ENCODE measurements at regions not wholly inside any gene's neighbourhood (a gene's known extent, or its start where the extent isn't known, plus 50 kb on each side); places are given as distances from the start of the nearest gene placed in this dataset.

DNA sequence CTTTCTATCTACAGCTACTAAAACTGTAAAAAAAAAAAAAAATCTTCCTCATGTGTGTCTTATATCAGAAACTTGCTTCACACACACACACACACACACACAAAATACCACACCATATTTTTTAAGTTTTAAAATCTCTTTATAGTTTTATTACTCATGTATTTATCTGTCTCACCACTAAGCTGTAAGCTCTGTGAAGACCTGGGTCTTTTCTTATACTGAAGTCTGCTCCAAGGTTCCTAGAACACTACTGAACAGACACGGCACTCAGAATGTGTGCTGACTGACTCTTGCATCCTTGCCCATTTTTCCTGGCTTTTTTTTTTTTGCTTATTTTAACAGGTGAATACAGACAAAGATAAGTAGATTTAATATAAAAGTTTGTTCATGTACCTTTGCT lies 135.6 kb upstream of the CXXC4 start:
- Histone ChIP-seq H3K9ac (no peak overlapping the region), H3K27ac (no peak overlapping the region), H3K27me3 (ENCODE audit: insufficient read depth, low read depth) (no peaks in the 10 kb centered on the region), H2AFZ (ENCODE audit: low read depth) (no peak overlapping the region), H3K4me1 (ENCODE audit: low read depth, poor library complexity, severe bottlenecking) (no peaks in the 10 kb centered on the region), H3K79me2 (ENCODE audit: insufficient read depth, low read depth) (no peaks in the 10 kb centered on the region), H3K4me2 (no peak overlapping the region), H3K36me3 (ENCODE audit: insufficient read depth) (no peaks in the 10 kb centered on the region), H3K4me3 (IDR thresholded peaks at IDR 0.05; ENCODE audit: insufficient read depth, low read depth, low read length) (no peak overlapping the region), H4K20me1 (ENCODE audit: insufficient read depth) (no peaks in the 10 kb centered on the region)
- TF ChIP-seq CTCF (conservative IDR thresholded peaks at IDR 0.05; ENCODE audit: low read depth, low read length), result no peak

GRCh38 chr4:104631000-104631399 lies 136.3 kb upstream of the CXXC4 start:
- Histone ChIP-seq H3K36me3 (ENCODE audit: insufficient read depth) (no peaks in the 10 kb centered on the region), H3K4me2 (no peak overlapping the region), H2AFZ (ENCODE audit: low read depth) (no peak overlapping the region), H3K4me3 (IDR thresholded peaks at IDR 0.05; ENCODE audit: insufficient read depth, low read depth, low read length) (no peak overlapping the region), H3K79me2 (ENCODE audit: insufficient read depth, low read depth) (no peaks in the 10 kb centered on the region), H4K20me1 (ENCODE audit: insufficient read depth) (no peaks in the 10 kb centered on the region), H3K4me1 (ENCODE audit: low read depth, poor library complexity, severe bottlenecking) (no peaks in the 10 kb centered on the region), H3K27me3 (ENCODE audit: insufficient read depth, low read depth) (no peaks in the 10 kb centered on the region), H3K27ac (no peak overlapping the region), H3K9ac (no peak overlapping the region)
- no peak for TF ChIP-seq CTCF (conservative IDR thresholded peaks at IDR 0.05; ENCODE audit: low read depth, low read length)

DNA sequence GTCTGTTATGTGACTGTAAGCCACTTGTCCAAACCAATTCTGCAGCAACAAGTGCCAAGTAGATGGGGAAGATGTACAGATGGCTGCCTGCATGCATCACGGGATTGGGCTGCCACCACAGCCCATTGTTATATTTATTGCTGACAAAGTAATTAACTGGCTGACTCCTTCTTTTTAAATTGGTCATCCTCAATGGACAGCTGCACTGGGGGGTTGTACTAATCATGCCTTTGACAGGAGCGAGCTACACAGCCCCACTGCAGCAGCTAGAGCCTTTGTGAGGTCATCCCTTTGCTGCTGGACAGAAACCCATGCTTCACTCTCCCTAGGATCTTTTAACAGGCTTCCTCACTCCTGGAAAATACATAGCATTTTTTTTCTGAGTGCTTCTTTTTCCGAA lies 146.7 kb upstream of the CXXC4 start:
- H3K79me2 ChIP-seq (ENCODE audit: insufficient read depth, low read depth), result no peaks in the 10 kb centered on the region
- H3K4me1 ChIP-seq (ENCODE audit: low read depth, poor library complexity, severe bottlenecking), result no peaks in the 10 kb centered on the region
- H3K36me3 ChIP-seq (ENCODE audit: insufficient read depth), result no peaks in the 10 kb centered on the region
- H3K4me2 ChIP-seq, result no peak overlapping the region
- no peak overlapping the region for H3K9ac ChIP-seq
- no peak overlapping the region for H2AFZ ChIP-seq (ENCODE audit: low read depth)
- no peak overlapping the region for H3K4me3 ChIP-seq (IDR thresholded peaks at IDR 0.05; ENCODE audit: insufficient read depth, low read depth, low read length)
- no peaks in the 10 kb centered on the region for H3K27me3 ChIP-seq (ENCODE audit: insufficient read depth, low read depth)
- H4K20me1 ChIP-seq (ENCODE audit: insufficient read depth), result no peaks in the 10 kb centered on the region
- no peak for TF ChIP-seq CTCF (conservative IDR thresholded peaks at IDR 0.05; ENCODE audit: low read depth, low read length)
- no peak overlapping the region for H3K27ac ChIP-seq

DNA sequence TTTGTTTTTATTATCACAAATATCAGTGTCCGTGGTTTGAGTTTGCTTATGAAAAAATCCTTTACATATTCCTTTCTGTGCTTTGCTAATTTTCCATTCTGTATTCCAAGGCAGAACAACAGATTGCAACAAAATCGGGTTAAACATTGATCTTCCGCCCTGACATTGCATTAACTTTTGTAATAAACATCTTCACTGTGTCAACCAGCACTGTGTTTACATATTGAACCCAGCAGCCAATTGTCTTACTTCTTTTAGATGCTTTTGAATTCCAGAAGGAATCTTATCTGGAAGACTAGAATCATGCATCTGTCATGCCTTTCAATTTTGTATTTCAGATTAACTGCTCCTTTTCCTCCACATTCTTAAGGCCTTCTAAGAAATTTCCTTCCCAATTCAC lies 147.8 kb upstream of the CXXC4 start:
- H3K4me2 ChIP-seq, result no peak overlapping the region
- no peaks in the 10 kb centered on the region for H4K20me1 ChIP-seq (ENCODE audit: insufficient read depth)
- H3K27ac ChIP-seq, result no peak overlapping the region
- no peaks in the 10 kb centered on the region for H3K27me3 ChIP-seq (ENCODE audit: insufficient read depth, low read depth)
- no peaks in the 10 kb centered on the region for H3K79me2 ChIP-seq (ENCODE audit: insufficient read depth, low read depth)
- no peak overlapping the region for H3K9ac ChIP-seq
- no peak overlapping the region for H3K4me3 ChIP-seq (IDR thresholded peaks at IDR 0.05; ENCODE audit: insufficient read depth, low read depth, low read length)
- no peak overlapping the region for H2AFZ ChIP-seq (ENCODE audit: low read depth)
- no peak for TF ChIP-seq CTCF (conservative IDR thresholded peaks at IDR 0.05; ENCODE audit: low read depth, low read length)
- no peaks in the 10 kb centered on the region for H3K36me3 ChIP-seq (ENCODE audit: insufficient read depth)
- H3K4me1 ChIP-seq (ENCODE audit: low read depth, poor library complexity, severe bottlenecking), result no peaks in the 10 kb centered on the region

- H3K27me3 ChIP-seq (ENCODE audit: insufficient read depth, low read depth), result no peaks in the 10 kb centered on the region
- H3K9ac ChIP-seq, result no peak overlapping the region
- no peaks in the 10 kb centered on the region for H4K20me1 ChIP-seq (ENCODE audit: insufficient read depth)
- no peak overlapping the region for H3K4me3 ChIP-seq (IDR thresholded peaks at IDR 0.05; ENCODE audit: insufficient read depth, low read depth, low read length)
- no peaks in the 10 kb centered on the region for H3K79me2 ChIP-seq (ENCODE audit: insufficient read depth, low read depth)
- no peaks in the 10 kb centered on the region for H3K4me1 ChIP-seq (ENCODE audit: low read depth, poor library complexity, severe bottlenecking)
- no peak overlapping the region for H3K27ac ChIP-seq
- no peak overlapping the region for H2AFZ ChIP-seq (ENCODE audit: low read depth)
- no peak for TF ChIP-seq CTCF (conservative IDR thresholded peaks at IDR 0.05; ENCODE audit: low read depth, low read length)
- no peak overlapping the region for H3K4me2 ChIP-seq
- H3K36me3 ChIP-seq (ENCODE audit: insufficient read depth), result no peaks in the 10 kb centered on the region
These were observed 149.1 kb upstream of the CXXC4 start for GRCh38 chr4:104643805-104644204.

All from KMS-11 (cell line).